HG03442 (cell line): ENCODE measurements at regions not wholly inside any gene's neighbourhood (a gene's known extent, or its start where the extent isn't known, plus 50 kb on each side); places are given as distances from the start of the nearest gene placed in this dataset.
"Not testable (repeated sequence)": the region's sequence is repeated elsewhere in the genome, so short reads cannot be mapped to it uniquely, and the experiment has no call there.

ENCODE experiments used
- ATAC-seq: cut with Tn5 transposase; IDR thresholded peaks from one replicate; pipeline ENCODE4 v1.9.1; 2021; ENCODE audit warnings: mild to moderate bottlenecking, moderate library complexity; ENCODE audit not compliant: unreplicated experiment

- ATAC-seq = no peak
These were observed 939.0 kb upstream of the SLITRK1 start for GRCh38 chr13:84821261-84821660.

- ATAC-seq = no peak
These were observed 934.4 kb upstream of the SLITRK1 start for GRCh38 chr13:84816567-84817105.

- no peak for ATAC-seq
These were observed 930.5 kb upstream of the SLITRK1 start for GRCh38 chr13:84812789-84813188.

- ATAC-seq = no peak
These were observed 929.8 kb upstream of the SLITRK1 start for GRCh38 chr13:84812078-84812477.

GRCh38 chr13:84810781-84811180 is 928.5 kb upstream of the SLITRK1 start:
- no peak for ATAC-seq

GRCh38 chr13:84802073-84802472 is 919.8 kb upstream of the SLITRK1 start:
- no peak for ATAC-seq

GRCh38 chr13:84784443-84785153 is 902.3 kb upstream of the SLITRK1 start:
- no peak for ATAC-seq

GRCh38 chr13:84777316-84777715 is 895.0 kb upstream of the SLITRK1 start:
- no peak for ATAC-seq

- no peak for ATAC-seq
These were observed 894.3 kb upstream of the SLITRK1 start for GRCh38 chr13:84776593-84776992.

- ATAC-seq = not testable (repeated sequence)
These were observed 893.6 kb upstream of the SLITRK1 start for GRCh38 chr13:84775920-84776319.

GRCh38 chr13:84774111-84774510 is 891.8 kb upstream of the SLITRK1 start:
- no peak for ATAC-seq

GRCh38 chr13:84760956-84761355 is 878.7 kb upstream of the SLITRK1 start:
- ATAC-seq = no peak

GRCh38 chr13:84749126-84749525 is 866.9 kb upstream of the SLITRK1 start:
- no peak for ATAC-seq

GRCh38 chr13:84745051-84745551 is 862.8 kb upstream of the SLITRK1 start:
- ATAC-seq = no peak

GRCh38 chr13:84744203-84744602 is 861.9 kb upstream of the SLITRK1 start:
- no peak for ATAC-seq

- no peak for ATAC-seq
These were observed 859.0 kb upstream of the SLITRK1 start for GRCh38 chr13:84741253-84741652.

GRCh38 chr13:84739021-84739420 is 856.7 kb upstream of the SLITRK1 start:
- no peak for ATAC-seq

GRCh38 chr13:84737661-84738060 is 855.4 kb upstream of the SLITRK1 start:
- no peak for ATAC-seq

GRCh38 chr13:84730376-84730775 is 848.1 kb upstream of the SLITRK1 start:
- ATAC-seq = no peak

GRCh38 chr13:84705982-84706710 is 823.9 kb upstream of the SLITRK1 start:
- ATAC-seq = no peak

- no peak for ATAC-seq
These were observed 819.9 kb upstream of the SLITRK1 start for GRCh38 chr13:84702174-84702573.

GRCh38 chr13:84697591-84697990 is 815.3 kb upstream of the SLITRK1 start:
- ATAC-seq = not testable (repeated sequence)
